GM23338 (cell line): ENCODE measurements at regions not wholly inside any gene's neighbourhood (a gene's known extent, or its start where the extent isn't known, plus 50 kb on each side); places are given as distances from the start of the nearest gene placed in this dataset.

Source experiments
- CREB1 ChIP-seq: fragments of 250-450 bp; sonication (Bioruptor Pico); IDR thresholded peaks from 2 replicates; pipeline ENCODE4 v1.5.0; 2020; ENCODE audit warnings: low read depth, mild to moderate bottlenecking, moderate library complexity
- CTCF ChIP-seq, 2 experiments: fragments of 200-600 bp in 1 of 2; sonication (generic) in 1 of 2; conservative IDR thresholded peaks; 2 replicates each; pipeline versions ENCODE4 v1.5.1 to v1.6.1; 2016 to 2017; ENCODE audit warnings: antibody characterized with exemption in 2 of 2, low read depth in 2 of 2, mild to moderate bottlenecking in 2 of 2, moderate library complexity in 1 of 2
- EZH2 ChIP-seq: fragments of 200-600 bp; sonication (generic); IDR thresholded peaks from one replicate; pipeline ENCODE4 v1.8.0; 2017; ENCODE audit warnings: antibody characterized with exemption, mild to moderate bottlenecking, low read depth; ENCODE audit not compliant: unreplicated experiment
- EZH2phosphoT487 ChIP-seq: fragments of 200-600 bp; sonication (generic); IDR thresholded peaks from one replicate; pipeline ENCODE4 v1.8.1; 2018; ENCODE audit warnings: antibody characterized with exemption; ENCODE audit not compliant: unreplicated experiment
- JUNB ChIP-seq: IDR thresholded peaks from one replicate; pipeline ENCODE4 v1.6.1; 2016; ENCODE audit warnings: antibody characterized with exemption; ENCODE audit not compliant: unreplicated experiment
- NANOG ChIP-seq: IDR thresholded peaks from 2 replicates; pipeline ENCODE4 v1.6.1; 2016; ENCODE audit warnings: antibody characterized with exemption, borderline replicate concordance
- POLR2AphosphoS5 ChIP-seq: IDR thresholded peaks from 2 replicates; pipeline ENCODE4 v1.6.1; 2016; ENCODE audit warnings: antibody characterized with exemption, low read depth
- STAT1 ChIP-seq: IDR thresholded peaks from one replicate; pipeline ENCODE4 v1.6.1; 2016; ENCODE audit warnings: antibody characterized with exemption; ENCODE audit not compliant: unreplicated experiment
- ZNF114 ChIP-seq: fragments of 250-450 bp; sonication (Bioruptor Pico); IDR thresholded peaks from 2 replicates; pipeline ENCODE4 v1.5.0; 2020; ENCODE audit warnings: mild to moderate bottlenecking, moderate library complexity
- TF ChIP-seq, protein P1 (sequence below): fragments of 250-450 bp; sonication (Bioruptor Pico); IDR thresholded peaks from 2 replicates; pipeline ENCODE4 v1.5.0; 2020; ENCODE audit warnings: mild to moderate bottlenecking, moderate library complexity
- TF ChIP-seq, protein P2 (sequence below): IDR thresholded peaks from 2 replicates; pipeline ENCODE4 v1.6.1; 2016; ENCODE audit warnings: antibody characterized with exemption

GRCh38 chr20:20839771-20840170 lies 127.3 kb upstream of the RALGAPA2 start (continued):
- TF ChIP-seq, protein P1, sequence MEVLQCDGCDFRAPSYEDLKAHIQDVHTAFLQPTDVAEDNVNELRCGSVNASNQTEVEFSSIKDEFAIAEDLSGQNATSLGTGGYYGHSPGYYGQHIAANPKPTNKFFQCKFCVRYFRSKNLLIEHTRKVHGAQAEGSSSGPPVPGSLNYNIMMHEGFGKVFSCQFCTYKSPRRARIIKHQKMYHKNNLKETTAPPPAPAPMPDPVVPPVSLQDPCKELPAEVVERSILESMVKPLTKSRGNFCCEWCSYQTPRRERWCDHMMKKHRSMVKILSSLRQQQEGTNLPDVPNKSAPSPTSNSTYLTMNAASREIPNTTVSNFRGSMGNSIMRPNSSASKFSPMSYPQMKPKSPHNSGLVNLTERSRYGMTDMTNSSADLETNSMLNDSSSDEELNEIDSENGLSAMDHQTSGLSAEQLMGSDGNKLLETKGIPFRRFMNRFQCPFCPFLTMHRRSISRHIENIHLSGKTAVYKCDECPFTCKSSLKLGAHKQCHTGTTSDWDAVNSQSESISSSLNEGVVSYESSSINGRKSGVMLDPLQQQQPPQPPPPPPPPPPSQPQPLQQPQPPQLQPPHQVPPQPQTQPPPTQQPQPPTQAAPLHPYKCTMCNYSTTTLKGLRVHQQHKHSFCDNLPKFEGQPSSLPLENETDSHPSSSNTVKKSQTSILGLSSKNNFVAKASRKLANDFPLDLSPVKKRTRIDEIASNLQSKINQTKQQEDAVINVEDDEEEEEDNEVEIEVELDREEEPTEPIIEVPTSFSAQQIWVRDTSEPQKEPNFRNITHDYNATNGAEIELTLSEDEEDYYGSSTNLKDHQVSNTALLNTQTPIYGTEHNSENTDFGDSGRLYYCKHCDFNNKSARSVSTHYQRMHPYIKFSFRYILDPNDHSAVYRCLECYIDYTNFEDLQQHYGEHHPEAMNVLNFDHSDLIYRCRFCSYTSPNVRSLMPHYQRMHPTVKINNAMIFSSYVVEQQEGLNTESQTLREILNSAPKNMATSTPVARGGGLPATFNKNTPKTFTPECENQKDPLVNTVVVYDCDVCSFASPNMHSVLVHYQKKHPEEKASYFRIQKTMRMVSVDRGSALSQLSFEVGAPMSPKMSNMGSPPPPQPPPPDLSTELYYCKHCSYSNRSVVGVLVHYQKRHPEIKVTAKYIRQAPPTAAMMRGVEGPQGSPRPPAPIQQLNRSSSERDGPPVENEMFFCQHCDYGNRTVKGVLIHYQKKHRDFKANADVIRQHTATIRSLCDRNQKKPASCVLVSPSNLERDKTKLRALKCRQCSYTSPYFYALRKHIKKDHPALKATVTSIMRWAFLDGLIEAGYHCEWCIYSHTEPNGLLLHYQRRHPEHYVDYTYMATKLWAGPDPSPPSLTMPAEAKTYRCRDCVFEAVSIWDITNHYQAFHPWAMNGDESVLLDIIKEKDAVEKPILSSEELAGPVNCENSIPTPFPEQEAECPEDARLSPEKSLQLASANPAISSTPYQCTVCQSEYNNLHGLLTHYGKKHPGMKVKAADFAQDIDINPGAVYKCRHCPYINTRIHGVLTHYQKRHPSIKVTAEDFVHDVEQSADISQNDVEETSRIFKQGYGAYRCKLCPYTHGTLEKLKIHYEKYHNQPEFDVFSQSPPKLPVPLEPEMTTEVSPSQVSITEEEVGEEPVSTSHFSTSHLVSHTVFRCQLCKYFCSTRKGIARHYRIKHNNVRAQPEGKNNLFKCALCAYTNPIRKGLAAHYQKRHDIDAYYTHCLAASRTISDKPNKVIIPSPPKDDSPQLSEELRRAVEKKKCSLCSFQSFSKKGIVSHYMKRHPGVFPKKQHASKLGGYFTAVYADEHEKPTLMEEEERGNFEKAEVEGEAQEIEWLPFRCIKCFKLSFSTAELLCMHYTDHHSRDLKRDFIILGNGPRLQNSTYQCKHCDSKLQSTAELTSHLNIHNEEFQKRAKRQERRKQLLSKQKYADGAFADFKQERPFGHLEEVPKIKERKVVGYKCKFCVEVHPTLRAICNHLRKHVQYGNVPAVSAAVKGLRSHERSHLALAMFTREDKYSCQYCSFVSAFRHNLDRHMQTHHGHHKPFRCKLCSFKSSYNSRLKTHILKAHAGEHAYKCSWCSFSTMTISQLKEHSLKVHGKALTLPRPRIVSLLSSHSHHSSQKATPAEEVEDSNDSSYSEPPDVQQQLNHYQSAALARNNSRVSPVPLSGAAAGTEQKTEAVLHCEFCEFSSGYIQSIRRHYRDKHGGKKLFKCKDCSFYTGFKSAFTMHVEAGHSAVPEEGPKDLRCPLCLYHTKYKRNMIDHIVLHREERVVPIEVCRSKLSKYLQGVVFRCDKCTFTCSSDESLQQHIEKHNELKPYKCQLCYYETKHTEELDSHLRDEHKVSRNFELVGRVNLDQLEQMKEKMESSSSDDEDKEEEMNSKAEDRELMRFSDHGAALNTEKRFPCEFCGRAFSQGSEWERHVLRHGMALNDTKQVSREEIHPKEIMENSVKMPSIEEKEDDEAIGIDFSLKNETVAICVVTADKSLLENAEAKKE (CRISPR knock-in tag) = no peak
- TF ChIP-seq CREB1 (CRISPR knock-in tag) (no peak), NANOG (no peak), STAT1 (no peak), POLR2AphosphoS5 (no peak), CTCF (conservative IDR thresholded peaks at IDR 0.05; ENCODE audit: low read depth in 2 of 2) (no peak), EZH2phosphoT487 (no peak), EZH2 (no peak), JUNB (no peak), ZNF114 (CRISPR knock-in tag) (no peak)
- TF ChIP-seq, protein P2, sequence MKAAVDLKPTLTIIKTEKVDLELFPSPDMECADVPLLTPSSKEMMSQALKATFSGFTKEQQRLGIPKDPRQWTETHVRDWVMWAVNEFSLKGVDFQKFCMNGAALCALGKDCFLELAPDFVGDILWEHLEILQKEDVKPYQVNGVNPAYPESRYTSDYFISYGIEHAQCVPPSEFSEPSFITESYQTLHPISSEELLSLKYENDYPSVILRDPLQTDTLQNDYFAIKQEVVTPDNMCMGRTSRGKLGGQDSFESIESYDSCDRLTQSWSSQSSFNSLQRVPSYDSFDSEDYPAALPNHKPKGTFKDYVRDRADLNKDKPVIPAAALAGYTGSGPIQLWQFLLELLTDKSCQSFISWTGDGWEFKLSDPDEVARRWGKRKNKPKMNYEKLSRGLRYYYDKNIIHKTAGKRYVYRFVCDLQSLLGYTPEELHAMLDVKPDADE = no peak
